Gastrocnemius medialis (tissue), 4 donors: ENCODE measurements at regions not wholly inside any gene's neighbourhood (a gene's known extent, or its start where the extent isn't known, plus 50 kb on each side); places are given as distances from the start of the nearest gene placed in this dataset.

Experiments used
- CTCF ChIP-seq, 5 experiments: fragments of 450-650 bp in 3 of 5; fragments of 200-600 bp in 2 of 5; sonication (generic) in 2 of 5; IDR thresholded peaks in 4 of 5; conservative IDR thresholded peaks in 1 of 5; 1 replicate in 4 of 5; 2 replicates in 1 of 5; pipeline ENCODE4 v1.5.1; 2016 to 2019; ENCODE audit warnings: antibody characterized with exemption in 5 of 5, mild to moderate bottlenecking in 3 of 5, moderate library complexity in 3 of 5
- POLR2A ChIP-seq, 2 donors: fragments of 450-650 bp; IDR thresholded peaks; one replicate each; pipeline ENCODE4 v1.6.1; 2017; ENCODE audit warnings: antibody characterized with exemption in 2 of 2, mild to moderate bottlenecking in 2 of 2, moderate library complexity in 2 of 2

DNA sequence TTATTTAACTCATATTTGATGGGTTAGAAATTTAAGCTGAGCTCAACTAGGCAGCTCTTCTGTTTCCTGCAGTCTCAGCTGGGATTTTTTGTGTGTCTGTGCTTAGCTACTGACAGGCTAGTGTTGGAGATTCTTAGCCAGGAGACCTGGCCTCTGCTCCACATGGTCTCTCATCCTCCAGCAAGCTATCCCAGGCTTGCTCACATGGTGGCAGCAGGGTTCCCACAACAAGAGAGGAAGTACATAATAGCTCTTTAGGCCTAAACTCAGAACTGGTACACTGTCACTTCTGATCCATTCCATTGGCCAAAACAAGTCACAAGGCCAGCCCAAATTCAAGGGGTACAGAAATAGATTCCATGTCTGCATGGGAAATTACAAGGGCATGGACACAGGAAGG is 406.2 kb downstream of the SUCLA2 start:
- no peak for TF ChIP-seq CTCF (IDR thresholded peaks at IDR 0.05 in 4 of 5, conservative IDR thresholded peaks at IDR 0.05 in 1 of 5)
- no peak for TF ChIP-seq POLR2A (IDR thresholded peaks at IDR 0.05)
